Uterus (tissue), 3 donors: ENCODE measurements at regions not wholly inside any gene's neighbourhood (a gene's known extent, or its start where the extent isn't known, plus 50 kb on each side); places are given as distances from the start of the nearest gene placed in this dataset.

ENCODE experiments used
- DNase-seq, 2 donors: peaks; one replicate each; pipeline ENCODE4 v3.0.0-alpha.2; 2019 to 2020
- H3K27ac ChIP-seq, 2 donors: fragments of 200-600 bp; sonication (generic); 1 replicate in 1 of 2; 2 replicates in 1 of 2; pipeline ENCODE4 v1.5.1; 2016 to 2018
- H3K27me3 ChIP-seq, 2 donors: fragments of 200-600 bp; sonication (generic); one replicate each; pipeline ENCODE4 v1.5.1; 2018 to 2019; ENCODE audit warnings: control low read depth in 1 of 2
- H3K36me3 ChIP-seq, 2 donors: fragments of 200-600 bp; sonication (generic); one replicate each; pipeline ENCODE4 v1.5.1; 2019; ENCODE audit warnings: control low read depth in 1 of 2
- H3K4me1 ChIP-seq, 2 donors: fragments of 200-600 bp; sonication (generic); one replicate each; pipeline ENCODE4 v1.5.1; 2018 to 2019; ENCODE audit warnings: control low read depth in 1 of 2
- H3K4me3 ChIP-seq, 2 donors: fragments of 200-600 bp; sonication (generic); 1 replicate in 1 of 2; 2 replicates in 1 of 2; pipeline ENCODE4 v1.5.1; 2018 to 2019; ENCODE audit warnings: mild to moderate bottlenecking in 1 of 2
- H3K9me3 ChIP-seq, 2 donors: fragments of 200-600 bp; sonication (generic); one replicate each; pipeline ENCODE4 v1.5.1; 2019; ENCODE audit warnings: control low read depth in 1 of 2
- CTCF ChIP-seq, 4 experiments: fragments of 200-600 bp in 2 of 4; fragments of 450-650 bp in 2 of 4; sonication (generic) in 2 of 4; IDR thresholded peaks; one replicate each; pipeline ENCODE4 v1.5.1; 2016 to 2019; ENCODE audit warnings: antibody characterized with exemption in 4 of 4, mild to moderate bottlenecking in 2 of 4, moderate library complexity in 1 of 4
- POLR2A ChIP-seq, 2 donors: fragments of 450-650 bp; IDR thresholded peaks; one replicate each; pipeline ENCODE4 v1.6.1; 2016; ENCODE audit warnings: antibody characterized with exemption in 2 of 2, mild to moderate bottlenecking in 1 of 2, moderate library complexity in 1 of 2
- intact Hi-C: fragments of 100-400 bp; cut with DNase I; formaldehyde crosslinking; loops from one replicate; pipeline ENCODE4 v1.15.1; 2023; ENCODE audit warnings: low total_unique reads
- donor health status: DM: yes; HTN: yes; CAD: no.

GRCh38 chr6:23704479-23705052, 421.4 kb upstream of the NRSN1 start:
- DNase-seq = no peak
- Histone ChIP-seq H3K36me3 (no peaks in the 10 kb centered on the region), H3K27me3 (no peaks in the 10 kb centered on the region), H3K9me3 (no peaks in the 10 kb centered on the region), H3K27ac (no peak overlapping the region), H3K4me3 (no peak overlapping the region), H3K4me1 (no peaks in the 10 kb centered on the region)
- TF ChIP-seq POLR2A (IDR thresholded peaks at IDR 0.05) = no peak
- no peak for TF ChIP-seq CTCF (IDR thresholded peaks at IDR 0.05)
- intact Hi-C loops = no loop called here

GRCh38 chr6:23705697-23706096, 420.3 kb upstream of the NRSN1 start:
- intact Hi-C loops = no loop called here
- no peak for DNase-seq
- Histone ChIP-seq H3K27me3 (no peaks in the 10 kb centered on the region), H3K4me1 (no peaks in the 10 kb centered on the region), H3K9me3 (no peaks in the 10 kb centered on the region), H3K36me3 (no peaks in the 10 kb centered on the region), H3K4me3 (no peak overlapping the region), H3K27ac (no peak overlapping the region)
- TF ChIP-seq CTCF (IDR thresholded peaks at IDR 0.05) (no peak), POLR2A (IDR thresholded peaks at IDR 0.05) (no peak)

- H3K4me3 ChIP-seq = no peak overlapping the region
- H3K36me3 ChIP-seq = no peaks in the 10 kb centered on the region
- no peaks in the 10 kb centered on the region for H3K4me1 ChIP-seq
- TF ChIP-seq POLR2A (IDR thresholded peaks at IDR 0.05) (no peak), CTCF (IDR thresholded peaks at IDR 0.05) (no peak)
- no peak for DNase-seq
- no peak overlapping the region for H3K27ac ChIP-seq
- H3K9me3 ChIP-seq = no peaks in the 10 kb centered on the region
- intact Hi-C loops = no loop called here
- H3K27me3 ChIP-seq = no peaks in the 10 kb centered on the region
Measured at GRCh38 chr6:23712756-23713155, 413.3 kb upstream of the NRSN1 start.

- TF ChIP-seq POLR2A (IDR thresholded peaks at IDR 0.05) (no peak), CTCF (IDR thresholded peaks at IDR 0.05) (no peak)
- no peaks in the 10 kb centered on the region for H3K4me1 ChIP-seq
- H3K4me3 ChIP-seq = no peak overlapping the region
- no peaks in the 10 kb centered on the region for H3K9me3 ChIP-seq
- DNase-seq = no peak
- no peak overlapping the region for H3K27ac ChIP-seq
- intact Hi-C loops = no loop called here
- H3K27me3 ChIP-seq = no peaks in the 10 kb centered on the region
- H3K36me3 ChIP-seq = no peaks in the 10 kb centered on the region
Measured at GRCh38 chr6:23713211-23713610, 412.8 kb upstream of the NRSN1 start.

GRCh38 chr6:23728707-23729106, 397.3 kb upstream of the NRSN1 start:
- Histone ChIP-seq H3K27ac (no peak overlapping the region), H3K9me3 (no peaks in the 10 kb centered on the region), H3K4me1 (no peaks in the 10 kb centered on the region), H3K27me3 (no peaks in the 10 kb centered on the region), H3K4me3 (no peak overlapping the region), H3K36me3 (no peaks in the 10 kb centered on the region)
- DNase-seq = no peak
- TF ChIP-seq POLR2A (IDR thresholded peaks at IDR 0.05) = no peak
- TF ChIP-seq CTCF (IDR thresholded peaks at IDR 0.05) = no peak
- intact Hi-C loops = no loop called here
